Ascending aorta (tissue), 2 donors: ENCODE measurements at regions not wholly inside any gene's neighbourhood (a gene's known extent, or its start where the extent isn't known, plus 50 kb on each side); places are given as distances from the start of the nearest gene placed in this dataset.

Experiments used
- DNase-seq, 2 donors: peaks; one replicate each; pipeline ENCODE4 v3.0.0-alpha.2; 2019; ENCODE audit warnings: low spot score in 2 of 2
- H3K27ac ChIP-seq, 2 donors: fragments of 200-600 bp; sonication (generic); one replicate each; pipeline ENCODE4 v1.5.1; 2016 to 2017; ENCODE audit warnings: mild to moderate bottlenecking in 1 of 2
- H3K27me3 ChIP-seq: fragments of 200-600 bp; sonication (generic); one replicate; pipeline ENCODE4 v1.5.1; 2017
- H3K36me3 ChIP-seq, 2 donors: fragments of 200-600 bp; sonication (generic); one replicate each; pipeline ENCODE4 v1.5.1; 2016
- H3K4me1 ChIP-seq, 2 donors: fragments of 200-600 bp; sonication (generic); one replicate each; pipeline ENCODE4 v1.5.1; 2016 to 2017; ENCODE audit warnings: mild to moderate bottlenecking in 1 of 2
- H3K4me3 ChIP-seq, 2 donors: fragments of 200-600 bp; sonication (generic); one replicate each; pipeline ENCODE4 v1.5.1; 2016 to 2017; ENCODE audit warnings: mild to moderate bottlenecking in 1 of 2
- H3K9me3 ChIP-seq, 2 donors: fragments of 200-600 bp; sonication (generic); one replicate each; pipeline ENCODE4 v1.5.1; 2016
- intact Hi-C: fragments of 100-400 bp; cut with DNase I; formaldehyde crosslinking; loops from one replicate; pipeline ENCODE4 v1.15.1; 2023
- TF ChIP-seq, protein P1 (sequence below), 3 experiments: fragments of 200-600 bp in 2 of 3; fragments of 450-650 bp in 1 of 3; sonication (generic) in 2 of 3; IDR thresholded peaks; one replicate each; pipeline ENCODE4 v1.5.1; 2016 to 2019; ENCODE audit warnings: antibody characterized with exemption in 3 of 3, mild to moderate bottlenecking in 1 of 3, moderate library complexity in 1 of 3

DNA sequence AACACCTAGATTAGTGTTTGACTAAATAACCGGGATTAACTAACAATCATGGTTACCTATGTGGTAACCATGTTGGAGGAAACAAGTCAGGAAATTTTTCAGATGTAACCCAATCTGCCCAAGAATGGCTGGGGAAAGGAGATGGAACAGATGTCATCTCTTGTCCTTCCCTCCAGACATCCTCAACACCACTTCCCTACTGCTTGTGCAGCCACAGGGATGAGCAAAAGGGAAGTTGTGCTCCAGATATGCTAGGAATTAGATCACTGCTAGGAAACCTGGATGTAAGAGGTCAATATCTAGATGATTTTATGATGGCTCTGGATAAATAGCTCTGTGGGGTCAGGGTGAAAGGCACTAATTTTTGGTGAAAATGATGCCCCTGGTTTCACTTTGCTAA is 61.3 kb upstream of the ELL2 start:
- TF ChIP-seq, protein P1, sequence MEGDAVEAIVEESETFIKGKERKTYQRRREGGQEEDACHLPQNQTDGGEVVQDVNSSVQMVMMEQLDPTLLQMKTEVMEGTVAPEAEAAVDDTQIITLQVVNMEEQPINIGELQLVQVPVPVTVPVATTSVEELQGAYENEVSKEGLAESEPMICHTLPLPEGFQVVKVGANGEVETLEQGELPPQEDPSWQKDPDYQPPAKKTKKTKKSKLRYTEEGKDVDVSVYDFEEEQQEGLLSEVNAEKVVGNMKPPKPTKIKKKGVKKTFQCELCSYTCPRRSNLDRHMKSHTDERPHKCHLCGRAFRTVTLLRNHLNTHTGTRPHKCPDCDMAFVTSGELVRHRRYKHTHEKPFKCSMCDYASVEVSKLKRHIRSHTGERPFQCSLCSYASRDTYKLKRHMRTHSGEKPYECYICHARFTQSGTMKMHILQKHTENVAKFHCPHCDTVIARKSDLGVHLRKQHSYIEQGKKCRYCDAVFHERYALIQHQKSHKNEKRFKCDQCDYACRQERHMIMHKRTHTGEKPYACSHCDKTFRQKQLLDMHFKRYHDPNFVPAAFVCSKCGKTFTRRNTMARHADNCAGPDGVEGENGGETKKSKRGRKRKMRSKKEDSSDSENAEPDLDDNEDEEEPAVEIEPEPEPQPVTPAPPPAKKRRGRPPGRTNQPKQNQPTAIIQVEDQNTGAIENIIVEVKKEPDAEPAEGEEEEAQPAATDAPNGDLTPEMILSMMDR (IDR thresholded peaks at IDR 0.05) = no peak
- H3K27ac ChIP-seq = peak overlapping the region in 1 of 2 donors; percentile 49
- H3K27me3 ChIP-seq = no peaks in the 10 kb centered on the region
- H3K4me1 ChIP-seq = peaks cover 0 to 16% of the 10 kb centered on the region in 2 donors
- intact Hi-C loops = loop anchor here (5.0 kb wide), 1 partner anchor 314 kb away; no protein-coding TSS in a partner anchor
- H3K9me3 ChIP-seq = no peaks in the 10 kb centered on the region
- H3K4me3 ChIP-seq = peak overlapping the region in 1 of 2 donors; percentile 20
- DNase-seq = no peak
- no peaks in the 10 kb centered on the region for H3K36me3 ChIP-seq

GRCh38 chr5:96017951-96018350 is 56.3 kb upstream of the ELL2 start:
- Histone ChIP-seq H3K4me1 (peaks cover 0 to 4% of the 10 kb centered on the region in 2 donors), H3K27ac (no peak overlapping the region), H3K36me3 (no peaks in the 10 kb centered on the region), H3K9me3 (no peaks in the 10 kb centered on the region), H3K4me3 (no peak overlapping the region), H3K27me3 (no peaks in the 10 kb centered on the region)
- TF ChIP-seq, protein P1 (IDR thresholded peaks at IDR 0.05) = no peak
- intact Hi-C loops = no loop called here
- no peak for DNase-seq

- H3K9me3 ChIP-seq = no peaks in the 10 kb centered on the region
- intact Hi-C loops = no loop called here
- H3K27ac ChIP-seq = no peak overlapping the region
- peaks cover 0 to 4% of the 10 kb centered on the region in 2 donors for H3K4me1 ChIP-seq
- no peaks in the 10 kb centered on the region for H3K27me3 ChIP-seq
- DNase-seq = no peak
- TF ChIP-seq, protein P1 (IDR thresholded peaks at IDR 0.05) = no peak
- no peaks in the 10 kb centered on the region for H3K36me3 ChIP-seq
- no peak overlapping the region for H3K4me3 ChIP-seq
Observed at GRCh38 chr5:96016216-96016615, 54.6 kb upstream of the ELL2 start.

DNA sequence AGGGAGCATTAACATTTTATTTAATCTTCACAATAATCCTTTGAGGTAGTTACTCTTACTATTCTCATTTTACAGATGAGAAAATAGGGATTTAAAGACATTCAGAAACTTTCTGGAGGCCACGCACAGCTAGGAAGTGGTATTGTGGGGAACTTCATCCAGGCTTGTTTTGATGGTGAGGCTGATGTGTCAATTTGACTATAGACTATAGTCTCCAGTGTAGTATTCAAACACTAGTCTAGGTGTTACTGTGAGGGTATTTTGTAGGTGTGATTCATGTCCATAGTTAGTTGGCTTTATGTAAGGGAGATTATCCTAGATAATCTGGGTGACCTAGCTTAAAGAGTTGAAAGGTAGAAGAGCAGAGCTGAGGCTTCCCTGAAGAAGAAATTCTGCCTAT is 54.1 kb upstream of the ELL2 start:
- DNase-seq = no peak
- peaks cover 0 to 4% of the 10 kb centered on the region in 2 donors for H3K4me1 ChIP-seq
- no peak overlapping the region for H3K27ac ChIP-seq
- H3K36me3 ChIP-seq = no peaks in the 10 kb centered on the region
- H3K9me3 ChIP-seq = no peaks in the 10 kb centered on the region
- TF ChIP-seq, protein P1 (IDR thresholded peaks at IDR 0.05) = no peak
- no peak overlapping the region for H3K4me3 ChIP-seq
- H3K27me3 ChIP-seq = no peaks in the 10 kb centered on the region
- intact Hi-C loops = no loop called here

DNA sequence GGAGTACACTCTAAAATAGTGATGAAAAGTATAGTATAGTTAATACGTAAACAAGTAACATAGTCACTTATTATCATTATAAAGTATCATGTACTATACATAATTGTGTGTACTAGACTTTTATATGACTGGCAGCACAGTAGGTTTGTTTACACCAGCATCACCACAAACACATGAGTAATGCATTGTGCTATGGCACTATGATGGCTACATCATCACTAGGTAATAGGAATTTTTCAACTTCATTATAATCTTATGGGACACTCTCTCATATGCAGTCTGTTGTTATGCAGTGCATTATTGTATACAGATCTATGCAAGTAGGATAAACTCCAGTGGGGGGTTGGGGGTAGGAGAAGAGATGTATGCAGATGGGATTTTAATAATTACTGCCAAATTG is 52.7 kb upstream of the ELL2 start:
- no peaks in the 10 kb centered on the region for H3K9me3 ChIP-seq
- no peaks in the 10 kb centered on the region for H3K36me3 ChIP-seq
- DNase-seq = no peak
- TF ChIP-seq, protein P1 (IDR thresholded peaks at IDR 0.05) = no peak
- H3K4me3 ChIP-seq = no peak overlapping the region
- H3K27me3 ChIP-seq = no peaks in the 10 kb centered on the region
- H3K4me1 ChIP-seq = peaks cover 0 to 4% of the 10 kb centered on the region in 2 donors
- intact Hi-C loops = no loop called here
- no peak overlapping the region for H3K27ac ChIP-seq

DNA sequence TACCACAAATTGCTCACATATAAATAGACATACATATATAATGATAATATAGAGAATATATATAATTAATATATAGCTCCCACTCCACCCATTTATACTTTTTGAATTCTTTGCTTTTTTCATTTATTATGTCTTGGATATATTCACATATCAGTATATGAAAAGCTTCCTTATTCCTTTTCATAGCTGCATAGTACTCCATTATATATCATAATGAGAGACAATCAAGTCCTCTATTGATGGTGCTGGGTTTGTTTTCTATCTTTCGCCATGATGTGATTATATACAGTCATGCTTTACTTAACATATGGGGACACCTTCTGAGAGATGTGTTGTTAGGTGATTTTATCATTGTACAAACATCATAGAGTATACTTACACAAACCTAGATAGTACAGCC is 51.6 kb upstream of the ELL2 start:
- no peak for DNase-seq
- Histone ChIP-seq H3K4me1 (peaks cover 0 to 2% of the 10 kb centered on the region in 2 donors), H3K27me3 (no peaks in the 10 kb centered on the region), H3K36me3 (no peaks in the 10 kb centered on the region), H3K27ac (no peak overlapping the region), H3K9me3 (no peaks in the 10 kb centered on the region), H3K4me3 (no peak overlapping the region)
- intact Hi-C loops = no loop called here
- TF ChIP-seq, protein P1 (IDR thresholded peaks at IDR 0.05) = no peak
